H1 (cell line): ENCODE measurements at regions not wholly inside any gene's neighbourhood (a gene's known extent, or its start where the extent isn't known, plus 50 kb on each side); places are given as distances from the start of the nearest gene placed in this dataset.

Experiments used
- ASH2L ChIP-seq: fragments of 200-600, 300-600 bp; sonication (generic); IDR thresholded peaks from one replicate; pipeline ENCODE4 v1.7.1; 2017; ENCODE audit warnings: low read length
- GABPA ChIP-seq: IDR thresholded peaks from 2 replicates; pipeline ENCODE4 v1.6.1; 2011; ENCODE audit warnings: mild to moderate bottlenecking, low read length, moderate library complexity, borderline replicate concordance; ENCODE audit not compliant: insufficient read depth
- KDM4A ChIP-seq: IDR thresholded peaks from one replicate; pipeline ENCODE4 v1.7.1; 2012; ENCODE audit warnings: low read depth, mild to moderate bottlenecking, moderate library complexity, low read length, inconsistent platforms; ENCODE audit not compliant: severe bottlenecking
- MAFK ChIP-seq: IDR thresholded peaks from 2 replicates; pipeline ENCODE4 v1.6.1; 2012; ENCODE audit warnings: low read depth, mild to moderate bottlenecking, improper control_type of control experiment, low read length
- MAX ChIP-seq: IDR thresholded peaks from 2 replicates; pipeline ENCODE4 v1.6.1; 2012; ENCODE audit warnings: inconsistent platforms
- NANOG ChIP-seq: IDR thresholded peaks from 2 replicates; pipeline ENCODE4 v1.6.1; 2011; ENCODE audit warnings: low read length, low read depth, mild to moderate bottlenecking, inconsistent platforms; ENCODE audit not compliant: insufficient read depth, poor library complexity, severe bottlenecking
- POLR2A ChIP-seq, 2 experiments: IDR thresholded peaks; 1 replicate in 1 of 2; 2 replicates in 1 of 2; pipeline ENCODE4 v1.6.1; 2011; ENCODE audit warnings: low read depth in 2 of 2, low read length in 2 of 2, mild to moderate bottlenecking in 2 of 2; ENCODE audit errors: control extremely low read depth in 1 of 2
- RAD21 ChIP-seq, 2 experiments: IDR thresholded peaks in 1 of 2; conservative IDR thresholded peaks in 1 of 2; 2 replicates each; pipeline ENCODE4 v1.6.1; 2011; ENCODE audit warnings: low read depth in 2 of 2, low read length in 2 of 2, improper control_type of control experiment in 1 of 2, inconsistent platforms in 1 of 2, mild to moderate bottlenecking in 1 of 2, moderate library complexity in 1 of 2
- SP2 ChIP-seq: IDR thresholded peaks from 2 replicates; pipeline ENCODE4 v1.6.1; 2012; ENCODE audit warnings: mild to moderate bottlenecking, low read length, inconsistent platforms
- USF2 ChIP-seq: IDR thresholded peaks from 2 replicates; pipeline ENCODE4 v1.6.1; 2011; ENCODE audit warnings: low read length, improper control_type of control experiment

GRCh38 chr18:53906681-53907080, 317.8 kb downstream of the MBD2 start (continued):
- TF ChIP-seq USF2 (no peak), RAD21 (IDR thresholded peaks at IDR 0.05 in 1 of 2, conservative IDR thresholded peaks at IDR 0.05 in 1 of 2; ENCODE audit: low read depth in 2 of 2, low read length in 2 of 2) (no peak), SP2 (no peak), MAFK (no peak), ASH2L (no peak), POLR2A (IDR thresholded peaks at IDR 0.05; ENCODE audit: control extremely low read depth in 1 of 2, low read depth in 2 of 2, low read length in 2 of 2) (no peak), GABPA (no peak), NANOG (no peak), KDM4A (no peak), MAX (no peak)
